ENCODE measurements at regions not wholly inside any gene's neighbourhood (a gene's known extent, or its start where the extent isn't known, plus 50 kb on each side); places are given as distances from the start of the nearest gene placed in this dataset.

- TF ChIP-seq CTCF (IDR thresholded peaks at IDR 0.05), result no peak
- no peaks in the 10 kb centered on the region for H3K36me3 Mint-ChIP-seq (ENCODE audit: unreplicated experiment)
- no peak overlapping the region for H3K27ac Mint-ChIP-seq (ENCODE audit: unreplicated experiment)
- H3K4me1 Mint-ChIP-seq (ENCODE audit: unreplicated experiment), result peaks cover 5% of the 10 kb centered on the region
- no peaks in the 10 kb centered on the region for H3K27me3 Mint-ChIP-seq (ENCODE audit: unreplicated experiment)
- DNase-seq (ENCODE audit: extremely low spot score, unreplicated experiment), result no peak
- H3K4me3 Mint-ChIP-seq (ENCODE audit: unreplicated experiment), result no peak overlapping the region
- H3K9me3 Mint-ChIP-seq (ENCODE audit: unreplicated experiment), result no peaks in the 10 kb centered on the region
Measured at GRCh38 chr4:33013282-33013681, 2293.1 kb downstream of the PCDH7 start.

- TF ChIP-seq CTCF (IDR thresholded peaks at IDR 0.05), result no peak
- H3K27ac Mint-ChIP-seq (ENCODE audit: unreplicated experiment), result no peak overlapping the region
Measured at GRCh38 chr4:33025236-33025635, 2305.1 kb downstream of the PCDH7 start.

GRCh38 chr4:33029976-33030375 is 2309.8 kb downstream of the PCDH7 start:
- TF ChIP-seq CTCF (IDR thresholded peaks at IDR 0.05), result no peak
- H3K27ac Mint-ChIP-seq (ENCODE audit: unreplicated experiment), result no peak overlapping the region
- no peak for DNase-seq (ENCODE audit: extremely low spot score, unreplicated experiment)
- no peaks in the 10 kb centered on the region for H3K27me3 Mint-ChIP-seq (ENCODE audit: unreplicated experiment)
- no peak overlapping the region for H3K4me3 Mint-ChIP-seq (ENCODE audit: unreplicated experiment)
- H3K36me3 Mint-ChIP-seq (ENCODE audit: unreplicated experiment), result no peaks in the 10 kb centered on the region
- H3K9me3 Mint-ChIP-seq (ENCODE audit: unreplicated experiment), result peaks cover 4% of the 10 kb centered on the region
- peaks cover 11% of the 10 kb centered on the region for H3K4me1 Mint-ChIP-seq (ENCODE audit: unreplicated experiment)

More at GRCh38 chr4:33025236-33025635, 2305.1 kb downstream of the PCDH7 start:
- no peak overlapping the region for H3K4me3 Mint-ChIP-seq (ENCODE audit: unreplicated experiment)
- peaks cover 4% of the 10 kb centered on the region for H3K9me3 Mint-ChIP-seq (ENCODE audit: unreplicated experiment)
- H3K36me3 Mint-ChIP-seq (ENCODE audit: unreplicated experiment), result no peaks in the 10 kb centered on the region
- H3K27me3 Mint-ChIP-seq (ENCODE audit: unreplicated experiment), result no peaks in the 10 kb centered on the region
- H3K4me1 Mint-ChIP-seq (ENCODE audit: unreplicated experiment), result peaks cover 2% of the 10 kb centered on the region
- no peak for DNase-seq (ENCODE audit: extremely low spot score, unreplicated experiment)

- Mint-ChIP-seq H3K4me3 (ENCODE audit: unreplicated experiment) (no peak overlapping the region), H3K4me1 (ENCODE audit: unreplicated experiment) (peaks cover 11% of the 10 kb centered on the region)
- TF ChIP-seq CTCF (IDR thresholded peaks at IDR 0.05), result no peak
Measured at GRCh38 chr4:33031328-33031727, 2311.2 kb downstream of the PCDH7 start.

GRCh38 chr4:33037464-33037863 is 2317.3 kb downstream of the PCDH7 start:
- Mint-ChIP-seq H3K9me3 (ENCODE audit: unreplicated experiment) (no peaks in the 10 kb centered on the region), H3K27ac (ENCODE audit: unreplicated experiment) (no peak overlapping the region), H3K36me3 (ENCODE audit: unreplicated experiment) (no peaks in the 10 kb centered on the region), H3K27me3 (ENCODE audit: unreplicated experiment) (no peaks in the 10 kb centered on the region), H3K4me3 (ENCODE audit: unreplicated experiment) (no peak overlapping the region), H3K4me1 (ENCODE audit: unreplicated experiment) (no peaks in the 10 kb centered on the region)
- no peak for TF ChIP-seq CTCF (IDR thresholded peaks at IDR 0.05)
- DNase-seq (ENCODE audit: extremely low spot score, unreplicated experiment), result no peak

More at GRCh38 chr4:33031328-33031727, 2311.2 kb downstream of the PCDH7 start:
- no peak for DNase-seq (ENCODE audit: extremely low spot score, unreplicated experiment)
- Mint-ChIP-seq H3K36me3 (ENCODE audit: unreplicated experiment) (no peaks in the 10 kb centered on the region), H3K9me3 (ENCODE audit: unreplicated experiment) (peaks cover 4% of the 10 kb centered on the region), H3K27me3 (ENCODE audit: unreplicated experiment) (no peaks in the 10 kb centered on the region), H3K27ac (ENCODE audit: unreplicated experiment) (no peak overlapping the region)
